HFF-Myc (cell line): ENCODE measurements at regions not wholly inside any gene's neighbourhood (a gene's known extent, or its start where the extent isn't known, plus 50 kb on each side); places are given as distances from the start of the nearest gene placed in this dataset.
"Not testable (repeated sequence)": the region's sequence is repeated elsewhere in the genome, so short reads cannot be mapped to it uniquely, and the experiment has no call there.

Experiments
- DNase-seq: peaks from one replicate; pipeline ENCODE4 v3.0.0-alpha.2; 2011; ENCODE audit warnings: low read depth; ENCODE audit errors: extremely low read depth
- H3K4me3 ChIP-seq: replicated peaks from 2 replicates; pipeline ENCODE4 v1.5.1; 2011; ENCODE audit warnings: low read depth, mild to moderate bottlenecking, control low read depth, low read length
- CTCF ChIP-seq: IDR thresholded peaks from 2 replicates; pipeline ENCODE4 v1.5.1; 2012; ENCODE audit warnings: mild to moderate bottlenecking, low read depth, low read length, control low read depth; ENCODE audit errors: missing control alignments

- no peak for DNase-seq
- no peak overlapping the region for H3K4me3 ChIP-seq
- no peak for TF ChIP-seq CTCF
Measured at GRCh38 chr18:55967019-55967418, 379.0 kb upstream of the TCF4 start.

- no peak for TF ChIP-seq CTCF
- H3K4me3 ChIP-seq = no peak overlapping the region
- no peak for DNase-seq
Measured at GRCh38 chr18:55964171-55964570, 376.2 kb upstream of the TCF4 start.

GRCh38 chr18:55953326-55953725, 365.3 kb upstream of the TCF4 start:
- no peak for TF ChIP-seq CTCF
- no peak overlapping the region for H3K4me3 ChIP-seq
- DNase-seq = no peak

- DNase-seq, H3K4me3 ChIP-seq: not testable (repeated sequence)
Measured at GRCh38 chr18:55951738-55952137, 363.7 kb upstream of the TCF4 start.

GRCh38 chr18:55950379-55951166, 362.6 kb upstream of the TCF4 start:
- no peak overlapping the region for H3K4me3 ChIP-seq
- TF ChIP-seq CTCF = no peak
- DNase-seq = no peak

GRCh38 chr18:55934821-55935220, 346.8 kb upstream of the TCF4 start:
- TF ChIP-seq CTCF = no peak
- H3K4me3 ChIP-seq = no peak overlapping the region
- no peak for DNase-seq

GRCh38 chr18:55932675-55933074, 344.7 kb upstream of the TCF4 start:
- no peak for DNase-seq
- H3K4me3 ChIP-seq = no peak overlapping the region
- TF ChIP-seq CTCF = no peak
